ENCODE measurements at regions not wholly inside any gene's neighbourhood (a gene's known extent, or its start where the extent isn't known, plus 50 kb on each side); places are given as distances from the start of the nearest gene placed in this dataset.

- ATAC-seq (no peak), DNase-seq (no peak)
- Mint-ChIP-seq H3K4me3 (no peak overlapping the region), H3K4me1 (no peaks in the 10 kb centered on the region), H3K27ac (no peak overlapping the region), H3K36me3 (ENCODE audit: low read depth) (no peaks in the 10 kb centered on the region), H3K27me3 (peaks cover 4% of the 10 kb centered on the region), H3K9me3 (ENCODE audit: low read depth) (no peaks in the 10 kb centered on the region)
- intact Hi-C loops (cut with DNase I, micrococcal nuclease) = no loop called here
- ChIA-PET CTCF (no interaction called here), POLR2A (no interaction called here)
Measured at GRCh38 chr3:69463531-69463930, 77.6 kb upstream of the FRMD4B start.

- POLR2A ChIA-PET = no interaction called here
- DNase-seq = no peak
- Mint-ChIP-seq H3K4me1 (no peaks in the 10 kb centered on the region), H3K27me3 (peaks cover 8% of the 10 kb centered on the region), H3K36me3 (ENCODE audit: low read depth) (no peaks in the 10 kb centered on the region), H3K27ac (no peak overlapping the region), H3K9me3 (ENCODE audit: low read depth) (no peaks in the 10 kb centered on the region), H3K4me3 (no peak overlapping the region)
- intact Hi-C loops (cut with DNase I, micrococcal nuclease) = no loop called here
- CTCF ChIA-PET = no interaction called here
- ATAC-seq = no peak
Measured at GRCh38 chr3:69462826-69463100, 76.9 kb upstream of the FRMD4B start.

GRCh38 chr3:69462022-69462825, 76.3 kb upstream of the FRMD4B start:
- ChIA-PET POLR2A (no interaction called here), CTCF (no interaction called here)
- Mint-ChIP-seq H3K36me3 (ENCODE audit: low read depth) (no peaks in the 10 kb centered on the region), H3K4me3 (no peak overlapping the region), H3K27ac (no peak overlapping the region), H3K9me3 (ENCODE audit: low read depth) (no peaks in the 10 kb centered on the region), H3K4me1 (no peaks in the 10 kb centered on the region), H3K27me3 (peaks cover 8% of the 10 kb centered on the region)
- ATAC-seq (peak; percentile 47), DNase-seq (no peak)
- intact Hi-C loops (cut with DNase I, micrococcal nuclease) = no loop called here

- ChIA-PET CTCF (no interaction called here), POLR2A (no interaction called here)
- no peaks in the 10 kb centered on the region for H3K4me1 Mint-ChIP-seq
- H3K27ac Mint-ChIP-seq = no peak overlapping the region
- no peak overlapping the region for H3K4me3 Mint-ChIP-seq
- intact Hi-C loops (cut with DNase I, micrococcal nuclease) = no loop called here
- ATAC-seq = no peak
- DNase-seq = no peak
- H3K36me3 Mint-ChIP-seq (ENCODE audit: low read depth) = no peaks in the 10 kb centered on the region
- H3K9me3 Mint-ChIP-seq (ENCODE audit: low read depth) = no peaks in the 10 kb centered on the region
- H3K27me3 Mint-ChIP-seq = peaks cover 8% of the 10 kb centered on the region
Measured at GRCh38 chr3:69460034-69460433, 74.1 kb upstream of the FRMD4B start.

GRCh38 chr3:69458803-69459365, 73.0 kb upstream of the FRMD4B start:
- Mint-ChIP-seq H3K27ac (no peak overlapping the region), H3K4me1 (no peaks in the 10 kb centered on the region), H3K9me3 (ENCODE audit: low read depth) (no peaks in the 10 kb centered on the region), H3K36me3 (ENCODE audit: low read depth) (no peaks in the 10 kb centered on the region), H3K4me3 (no peak overlapping the region), H3K27me3 (peaks cover 7% of the 10 kb centered on the region)
- ATAC-seq = no peak
- CTCF ChIA-PET = no interaction called here
- intact Hi-C loops (cut with DNase I, micrococcal nuclease) = no loop called here
- POLR2A ChIA-PET = no interaction called here
- DNase-seq = no peak

- peaks cover 7% of the 10 kb centered on the region for H3K27me3 Mint-ChIP-seq
- intact Hi-C loops (cut with DNase I, micrococcal nuclease) = no loop called here
- POLR2A ChIA-PET = no interaction called here
- H3K4me3 Mint-ChIP-seq = no peak overlapping the region
- no peaks in the 10 kb centered on the region for H3K4me1 Mint-ChIP-seq
- ATAC-seq = no peak
- no peaks in the 10 kb centered on the region for H3K9me3 Mint-ChIP-seq (ENCODE audit: low read depth)
- CTCF ChIA-PET = interaction anchor here (0.5 to 0.7 kb wide), 2 partner anchors 37 to 46 kb away, joined by 3 to 4 read pairs; no protein-coding TSS in a partner anchor
- H3K27ac Mint-ChIP-seq = no peak overlapping the region
- DNase-seq = no peak
- H3K36me3 Mint-ChIP-seq (ENCODE audit: low read depth) = no peaks in the 10 kb centered on the region
Measured at GRCh38 chr3:69456631-69457030, 70.7 kb upstream of the FRMD4B start.

GRCh38 chr3:69454204-69454787, 68.4 kb upstream of the FRMD4B start:
- ChIA-PET POLR2A (no interaction called here), CTCF (no interaction called here)
- H3K4me3 Mint-ChIP-seq = no peak overlapping the region
- peaks cover 7% of the 10 kb centered on the region for H3K27me3 Mint-ChIP-seq
- intact Hi-C loops (cut with DNase I, micrococcal nuclease) = no loop called here
- no peak for DNase-seq
- no peak overlapping the region for H3K27ac Mint-ChIP-seq
- no peak for ATAC-seq
- H3K36me3 Mint-ChIP-seq (ENCODE audit: low read depth) = no peaks in the 10 kb centered on the region
- H3K4me1 Mint-ChIP-seq = no peaks in the 10 kb centered on the region
- H3K9me3 Mint-ChIP-seq (ENCODE audit: low read depth) = no peaks in the 10 kb centered on the region

- no peak for DNase-seq
- no peaks in the 10 kb centered on the region for H3K9me3 Mint-ChIP-seq (ENCODE audit: low read depth)
- no peak overlapping the region for H3K4me3 Mint-ChIP-seq
- intact Hi-C loops (cut with DNase I, micrococcal nuclease) = no loop called here
- ChIA-PET POLR2A (no interaction called here), CTCF (interaction anchor here (0.7 to 1.7 kb wide), 3 partner anchors 11 to 471 kb away, joined by 3 read pairs; no protein-coding TSS in a partner anchor)
- no peak overlapping the region for H3K27ac Mint-ChIP-seq
- H3K36me3 Mint-ChIP-seq (ENCODE audit: low read depth) = no peaks in the 10 kb centered on the region
- no peaks in the 10 kb centered on the region for H3K27me3 Mint-ChIP-seq
- ATAC-seq = no peak
- no peaks in the 10 kb centered on the region for H3K4me1 Mint-ChIP-seq
Measured at GRCh38 chr3:69452295-69452694, 66.4 kb upstream of the FRMD4B start.

- Mint-ChIP-seq H3K27ac (no peak overlapping the region), H3K4me1 (no peaks in the 10 kb centered on the region), H3K36me3 (ENCODE audit: low read depth) (no peaks in the 10 kb centered on the region), H3K9me3 (ENCODE audit: low read depth) (no peaks in the 10 kb centered on the region), H3K4me3 (no peak overlapping the region), H3K27me3 (no peaks in the 10 kb centered on the region)
- ChIA-PET CTCF (interaction anchor here (0.7 to 1.7 kb wide), 6 partner anchors 10 to 470 kb away, joined by 3 to 4 read pairs (median 3); no protein-coding TSS in a partner anchor), POLR2A (no interaction called here)
- DNase-seq = no peak
- intact Hi-C loops (cut with DNase I, micrococcal nuclease) = no loop called here
- no peak for ATAC-seq
Measured at GRCh38 chr3:69451594-69451993, 65.7 kb upstream of the FRMD4B start.

- POLR2A ChIA-PET = no interaction called here
- no peak overlapping the region for H3K27ac Mint-ChIP-seq
- no peaks in the 10 kb centered on the region for H3K27me3 Mint-ChIP-seq
- intact Hi-C loops (cut with DNase I, micrococcal nuclease) = loop anchor here in 1 of 2 experiments (10.0 kb wide), 2 partner anchors 226 to 496 kb away; no protein-coding TSS in a partner anchor
- no peaks in the 10 kb centered on the region for H3K36me3 Mint-ChIP-seq (ENCODE audit: low read depth)
- H3K9me3 Mint-ChIP-seq (ENCODE audit: low read depth) = no peaks in the 10 kb centered on the region
- no peak overlapping the region for H3K4me3 Mint-ChIP-seq
- DNase-seq (no peak), ATAC-seq (no peak)
- H3K4me1 Mint-ChIP-seq = no peaks in the 10 kb centered on the region
- CTCF ChIA-PET = no interaction called here
Measured at GRCh38 chr3:69448877-69449276, 63.0 kb upstream of the FRMD4B start.

- H3K27me3 Mint-ChIP-seq = no peaks in the 10 kb centered on the region
- intact Hi-C loops (cut with DNase I, micrococcal nuclease) = loop anchor here in 1 of 2 experiments (10.0 kb wide), 2 partner anchors 228 to 498 kb away; no protein-coding TSS in a partner anchor
- no peak for DNase-seq
- no peak overlapping the region for H3K27ac Mint-ChIP-seq
- peaks cover 8% of the 10 kb centered on the region for H3K4me1 Mint-ChIP-seq
- ChIA-PET CTCF (no interaction called here), POLR2A (no interaction called here)
- H3K4me3 Mint-ChIP-seq = no peak overlapping the region
- no peaks in the 10 kb centered on the region for H3K36me3 Mint-ChIP-seq (ENCODE audit: low read depth)
- H3K9me3 Mint-ChIP-seq (ENCODE audit: low read depth) = no peaks in the 10 kb centered on the region
- no peak for ATAC-seq
Measured at GRCh38 chr3:69446402-69447072, 60.6 kb upstream of the FRMD4B start.

GRCh38 chr3:69445498-69445897, 59.6 kb upstream of the FRMD4B start:
- Mint-ChIP-seq H3K27ac (no peak overlapping the region), H3K4me3 (no peak overlapping the region), H3K4me1 (peaks cover 8% of the 10 kb centered on the region), H3K36me3 (ENCODE audit: low read depth) (no peaks in the 10 kb centered on the region), H3K9me3 (ENCODE audit: low read depth) (no peaks in the 10 kb centered on the region), H3K27me3 (no peaks in the 10 kb centered on the region)
- ChIA-PET CTCF (no interaction called here), POLR2A (no interaction called here)
- ATAC-seq (no peak), DNase-seq (no peak)
- intact Hi-C loops (cut with DNase I, micrococcal nuclease) = loop anchor here in 1 of 2 experiments (10.0 kb wide), 2 partner anchors 229 to 499 kb away; no protein-coding TSS in a partner anchor
